ENCODE measurements at regions not wholly inside any gene's neighbourhood (a gene's known extent, or its start where the extent isn't known, plus 50 kb on each side); places are given as distances from the start of the nearest gene placed in this dataset.

- 17% methylated on average over 1 of the region's 4 CpGs; no CpG with 5 or more reads in 1 of the 2 experiments for WGBS, 2 experiments (ENCODE audit: extremely low coverage in 2 of 2, insufficient read length in 1 of 2)
- dilution Hi-C loops (cut with HindIII; ENCODE audit: low sequenced_read_pairs, unreplicated experiment), result no loop called here
- CTCF ChIA-PET, result no interaction called here
Measured at GRCh38 chr7:26567266-26567665, 275.6 kb downstream of the SNX10 start.

More at GRCh38 chr7:26567266-26567665, 275.6 kb downstream of the SNX10 start:
- Histone ChIP-seq H4K5ac (ENCODE audit: low read depth, low read length) (no peak overlapping the region), H3K27me3 (ENCODE audit: control insufficient read depth, insufficient read depth, low read length) (no peaks in the 10 kb centered on the region), H3K9me3 (ENCODE audit: control insufficient read depth, insufficient read depth, low read length) (no peaks in the 10 kb centered on the region), H4K91ac (ENCODE audit: insufficient read depth, low read depth, low read length) (no peak overlapping the region), H3K79me1 (ENCODE audit: low read depth in 1 of 2, low read length in 2 of 2) (no peaks in the 10 kb centered on the region), H2BK120ac (ENCODE audit: low read depth, low read length) (no peak overlapping the region), H2AK9ac (replicated peaks; ENCODE audit: low read depth, low read length, poor library complexity) (no peak overlapping the region), H3K27ac (ENCODE audit: insufficient read depth, low read length) (no peak overlapping the region), H3K9ac (ENCODE audit: low read depth, low read length) (no peak overlapping the region), H3K18ac (ENCODE audit: low read depth, low read length) (no peak overlapping the region), H2AK5ac (ENCODE audit: low read depth, low read length) (no peak overlapping the region), H2AFZ (replicated peaks; ENCODE audit: low read length, poor library complexity) (no peak overlapping the region), H3K4me2 (ENCODE audit: low read depth, low read length) (no peak overlapping the region), H2BK20ac (ENCODE audit: low read depth, low read length) (no peak overlapping the region), H4K20me1 (ENCODE audit: insufficient read depth, low read length) (no peaks in the 10 kb centered on the region), H3K4me1 (ENCODE audit: control insufficient read depth, insufficient read depth, low read length) (no peaks in the 10 kb centered on the region), H3K23ac (ENCODE audit: low read depth, low read length) (no peak overlapping the region), H3K14ac (replicated peaks; ENCODE audit: low read depth, low read length) (no peak overlapping the region), H3K9me1 (ENCODE audit: insufficient read depth, low read length) (no peaks in the 10 kb centered on the region), H4K8ac (ENCODE audit: low read depth in 2 of 2, low read length in 2 of 2) (no peak overlapping the region), H2BK15ac (ENCODE audit: low read depth, low read length) (no peak overlapping the region), H3K36me3 (ENCODE audit: control insufficient read depth, insufficient read depth, low read length) (no peaks in the 10 kb centered on the region), H2BK5ac (ENCODE audit: low read depth, low read length, poor library complexity, severe bottlenecking) (no peak overlapping the region), H3K56ac (ENCODE audit: extremely low read depth, insufficient read depth, low read length) (no peak overlapping the region), H3K4me3 (ENCODE audit: insufficient read depth, low read depth, low read length) (no peak overlapping the region), H3K4ac (ENCODE audit: low read depth, low read length) (no peak overlapping the region)
- in situ Hi-C loops (cut with MboI; ENCODE audit: low sequenced_read_pairs) (no loop called here), intact Hi-C loops (cut with micrococcal nuclease) (no loop called here)
- no peak for TF ChIP-seq RFX5 (IDR thresholded peaks at IDR 0.05; ENCODE audit: low read depth, low read length)
- TF ChIP-seq SMC3 (IDR thresholded peaks at IDR 0.05; ENCODE audit: low read depth, low read length), result no peak
- TF ChIP-seq RCOR1 (IDR thresholded peaks at IDR 0.05; ENCODE audit: insufficient replicate concordance, low read length), result no peak
- TF ChIP-seq MAZ (IDR thresholded peaks at IDR 0.05; ENCODE audit: borderline replicate concordance, low read depth, low read length), result no peak
- no peak for TF ChIP-seq RAD21 (IDR thresholded peaks at IDR 0.05; ENCODE audit: low read length)
- no peak for TF ChIP-seq CTCF (conservative IDR thresholded peaks at IDR 0.05; ENCODE audit: low read depth, low read length)
- no peak for TF ChIP-seq POLR2A (IDR thresholded peaks at IDR 0.05; ENCODE audit: low read depth, low read length)
- no peak for TF ChIP-seq MAFK (IDR thresholded peaks at IDR 0.05; ENCODE audit: low read depth, low read length)
- TF ChIP-seq MXI1 (IDR thresholded peaks at IDR 0.05; ENCODE audit: borderline replicate concordance, low read depth, low read length), result no peak
- no peak for TF ChIP-seq CHD1 (IDR thresholded peaks at IDR 0.05; ENCODE audit: low read depth, low read length)
- no peak for TF ChIP-seq ELK1 (IDR thresholded peaks at IDR 0.05; ENCODE audit: borderline replicate concordance, low read depth, low read length)
- no peak for TF ChIP-seq FOS (IDR thresholded peaks at IDR 0.05; ENCODE audit: low read depth, low read length)
- TF ChIP-seq BHLHE40 (IDR thresholded peaks at IDR 0.05; ENCODE audit: low read depth, low read length), result no peak
- no peak for TF ChIP-seq CEBPB (IDR thresholded peaks at IDR 0.05; ENCODE audit: low read depth, low read length)
- no peak for TF ChIP-seq USF2 (IDR thresholded peaks at IDR 0.05; ENCODE audit: low read depth, low read length)
- no peak for TF ChIP-seq NFE2L2 (IDR thresholded peaks at IDR 0.05; ENCODE audit: low read depth, low read length)
- no peak for DNase-seq
- POLR2A ChIA-PET (ENCODE audit: unreplicated experiment), result no interaction called here
- BruUV-seq (replicated peaks), result no TSS peak
- no peak for ATAC-seq (ENCODE audit: low read depth)
